ENCODE measurements at regions not wholly inside any gene's neighbourhood (a gene's known extent, or its start where the extent isn't known, plus 50 kb on each side); places are given as distances from the start of the nearest gene placed in this dataset.

DNA sequence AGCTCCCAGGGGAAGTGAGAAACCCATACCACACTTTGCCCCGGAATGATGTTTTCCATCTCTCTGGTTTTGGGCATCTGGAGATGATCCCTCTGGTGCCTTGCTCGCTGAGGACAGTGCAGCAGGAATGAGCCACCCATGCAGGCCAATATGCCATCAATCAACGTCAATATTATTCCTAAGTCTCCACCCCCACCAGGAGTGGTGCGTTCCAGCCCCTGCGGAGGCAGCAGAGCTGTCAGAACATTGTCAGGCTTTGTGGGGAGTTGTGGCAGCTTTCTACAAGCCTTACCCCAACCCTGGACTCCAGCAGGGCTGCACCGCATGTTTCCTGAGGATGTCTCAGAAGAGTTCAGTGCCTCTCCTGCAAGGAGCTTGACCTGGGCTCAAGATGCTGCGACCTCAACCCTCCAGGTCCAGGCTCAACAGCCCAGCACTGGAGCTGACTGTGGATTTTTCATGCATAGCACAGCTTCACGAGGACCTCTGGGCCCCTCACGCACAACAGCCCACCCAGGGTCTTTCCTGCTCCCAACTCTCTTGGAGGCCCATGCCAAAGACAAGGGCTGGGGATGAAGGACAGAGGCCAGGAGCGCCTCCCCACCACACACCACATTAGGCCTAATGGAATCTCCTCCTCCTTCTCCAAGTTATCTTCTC lies 67.5 kb downstream of the PSMG1 start:
- no peak overlapping the region for H3K4me2 ChIP-seq (ENCODE audit: insufficient read depth, low read length)
- FAIRE-seq (no peak), DNase-seq (ENCODE audit: low read depth, low spot score) (no peak)
- no peak overlapping the region for H3K4me3 ChIP-seq (replicated peaks in 1 of 3; ENCODE audit: insufficient read depth in 1 of 3, low read depth in 1 of 3, low read length in 3 of 3)
- dilution Hi-C loops (cut with MboI; ENCODE audit: extremely low pct_ligation_motif_present, low sequenced_read_pairs) (no loop called here), intact Hi-C loops (cut with micrococcal nuclease) (no loop called here)
- H3K27me3 ChIP-seq (ENCODE audit: control insufficient read depth in 2 of 2, insufficient read depth in 2 of 2, low read length in 2 of 2): no peaks in the 10 kb centered on the region
- H3K27ac ChIP-seq (ENCODE audit: insufficient read depth, low read depth, low read length): no peak overlapping the region
- POLR2A ChIA-PET: no interaction called here
- no peaks in the 10 kb centered on the region for H3K9me3 ChIP-seq (replicated peaks; ENCODE audit: control insufficient read depth, insufficient read depth, low read length)
- H3K9ac ChIP-seq (replicated peaks; ENCODE audit: extremely low read depth, insufficient read depth, low read length): no peak overlapping the region
- no peak overlapping the region for H2AFZ ChIP-seq (ENCODE audit: low read depth, low read length)
- H3K36me3 ChIP-seq (ENCODE audit: control insufficient read depth in 2 of 2, extremely low read depth in 1 of 2, insufficient read depth in 2 of 2, low read length in 2 of 2): no peaks in the 10 kb centered on the region
- no peaks in the 10 kb centered on the region for H4K20me1 ChIP-seq (replicated peaks; ENCODE audit: control insufficient read depth, extremely low read depth, insufficient read depth, low read length)
- H3K9me1 ChIP-seq (replicated peaks; ENCODE audit: control insufficient read depth, extremely low read depth, insufficient read depth, low read length): no peaks in the 10 kb centered on the region
- BruUV-seq (replicated peaks): no TSS peak
- H3K79me2 ChIP-seq (ENCODE audit: control insufficient read depth, insufficient read depth, low read length): no peaks in the 10 kb centered on the region
- H3K4me1 ChIP-seq (ENCODE audit: control insufficient read depth, extremely low read depth, insufficient read depth, low read length): no peaks in the 10 kb centered on the region
- TF ChIP-seq FOS (IDR thresholded peaks at IDR 0.05; ENCODE audit: borderline replicate concordance, insufficient read depth, low read length) (no peak), MAX (IDR thresholded peaks at IDR 0.05; ENCODE audit: insufficient read depth, insufficient read length) (no peak), MYC (IDR thresholded peaks at IDR 0.05; ENCODE audit: low read depth, low read length) (no peak), GATA2 (IDR thresholded peaks at IDR 0.05; ENCODE audit: insufficient read depth, insufficient read length, low read depth, low read length) (no peak), JUN (IDR thresholded peaks at IDR 0.05; ENCODE audit: borderline replicate concordance, insufficient read depth, insufficient read length, low read depth) (no peak), POLR2AphosphoS5 (IDR thresholded peaks at IDR 0.05; ENCODE audit: insufficient read depth, low read depth, low read length) (no peak), CTCF (IDR thresholded peaks at IDR 0.05; ENCODE audit: extremely low read depth in 1 of 2, insufficient read depth in 1 of 2, low read depth in 1 of 2, low read length in 2 of 2) (no peak), POLR2A (IDR thresholded peaks at IDR 0.05; ENCODE audit: low read depth, low read length) (no peak)
- CTCF ChIA-PET: interaction anchor here (0.9 to 1.4 kb wide), 2 partner anchors 11 to 12 kb away, joined by 4 to 5 read pairs; no protein-coding TSS in a partner anchor

Measured in endothelial cell of umbilical vein (primary cell).